ENCODE measurements at regions not wholly inside any gene's neighbourhood (a gene's known extent, or its start where the extent isn't known, plus 50 kb on each side); places are given as distances from the start of the nearest gene placed in this dataset.
A peak's percentile ranks its signal among the peaks of the same experiment; 100 is the strongest.
"Not testable (repeated sequence)": the region's sequence is repeated elsewhere in the genome, so short reads cannot be mapped to it uniquely, and the experiment has no call there.

GRCh38 chr12:42919691-42920090 is 330.1 kb upstream of the PRICKLE1 start:
- no peak for DNase-seq (ENCODE audit: low read depth)

- no peak for DNase-seq (ENCODE audit: low read depth)
Measured at GRCh38 chr12:42918443-42918842, 328.9 kb upstream of the PRICKLE1 start.

- no peak for DNase-seq (ENCODE audit: low read depth)
Measured at GRCh38 chr12:42916143-42916542, 326.6 kb upstream of the PRICKLE1 start.

- no peak for DNase-seq (ENCODE audit: low read depth)
Measured at GRCh38 chr12:42915426-42915825, 325.9 kb upstream of the PRICKLE1 start.

GRCh38 chr12:42912367-42912766 is 322.8 kb upstream of the PRICKLE1 start:
- no peak for DNase-seq (ENCODE audit: low read depth)

GRCh38 chr12:42910656-42911055 is 321.1 kb upstream of the PRICKLE1 start:
- no peak for DNase-seq (ENCODE audit: low read depth)

- DNase-seq (ENCODE audit: low read depth) = no peak
Measured at GRCh38 chr12:42908712-42909111, 319.2 kb upstream of the PRICKLE1 start.

- DNase-seq (ENCODE audit: low read depth) = not testable (repeated sequence)
Measured at GRCh38 chr12:42906801-42907200, 317.3 kb upstream of the PRICKLE1 start.

GRCh38 chr12:42905419-42905705 is 315.8 kb upstream of the PRICKLE1 start:
- no peak for DNase-seq (ENCODE audit: low read depth)

- DNase-seq (ENCODE audit: low read depth) = no peak
Measured at GRCh38 chr12:42904683-42905418, 315.3 kb upstream of the PRICKLE1 start.

GRCh38 chr12:42903736-42904135 is 314.2 kb upstream of the PRICKLE1 start:
- DNase-seq (ENCODE audit: low read depth) = no peak

- no peak for DNase-seq (ENCODE audit: low read depth)
Measured at GRCh38 chr12:42902001-42902400, 312.5 kb upstream of the PRICKLE1 start.

- DNase-seq (ENCODE audit: low read depth) = peak; percentile 4
Measured at GRCh38 chr12:42893803-42894202, 304.3 kb upstream of the PRICKLE1 start.

- DNase-seq (ENCODE audit: low read depth) = no peak
Measured at GRCh38 chr12:42892702-42893551, 303.4 kb upstream of the PRICKLE1 start.

GRCh38 chr12:42887657-42888056 is 298.1 kb upstream of the PRICKLE1 start:
- DNase-seq (ENCODE audit: low read depth) = no peak

- no peak for DNase-seq (ENCODE audit: low read depth)
Measured at GRCh38 chr12:42886160-42886559, 296.6 kb upstream of the PRICKLE1 start.

- DNase-seq (ENCODE audit: low read depth) = no peak
Measured at GRCh38 chr12:42885677-42886076, 296.1 kb upstream of the PRICKLE1 start.

GRCh38 chr12:42884116-42884515 is 294.6 kb upstream of the PRICKLE1 start:
- peak; percentile 60 for DNase-seq (ENCODE audit: low read depth)

- no peak for DNase-seq (ENCODE audit: low read depth)
Measured at GRCh38 chr12:42873401-42873800, 283.9 kb upstream of the PRICKLE1 start.

- no peak for DNase-seq (ENCODE audit: low read depth)
Measured at GRCh38 chr12:42871816-42872215, 282.3 kb upstream of the PRICKLE1 start.

GRCh38 chr12:42868291-42868690 is 278.7 kb upstream of the PRICKLE1 start:
- DNase-seq (ENCODE audit: low read depth) = no peak

- no peak for DNase-seq (ENCODE audit: low read depth)
Measured at GRCh38 chr12:42865282-42865681, 275.7 kb upstream of the PRICKLE1 start.

- peak; percentile 75 for DNase-seq (ENCODE audit: low read depth)
Measured at GRCh38 chr12:42862055-42862454, 272.5 kb upstream of the PRICKLE1 start.
